ENCODE measurements at regions not wholly inside any gene's neighbourhood (a gene's known extent, or its start where the extent isn't known, plus 50 kb on each side); places are given as distances from the start of the nearest gene placed in this dataset.

DNA sequence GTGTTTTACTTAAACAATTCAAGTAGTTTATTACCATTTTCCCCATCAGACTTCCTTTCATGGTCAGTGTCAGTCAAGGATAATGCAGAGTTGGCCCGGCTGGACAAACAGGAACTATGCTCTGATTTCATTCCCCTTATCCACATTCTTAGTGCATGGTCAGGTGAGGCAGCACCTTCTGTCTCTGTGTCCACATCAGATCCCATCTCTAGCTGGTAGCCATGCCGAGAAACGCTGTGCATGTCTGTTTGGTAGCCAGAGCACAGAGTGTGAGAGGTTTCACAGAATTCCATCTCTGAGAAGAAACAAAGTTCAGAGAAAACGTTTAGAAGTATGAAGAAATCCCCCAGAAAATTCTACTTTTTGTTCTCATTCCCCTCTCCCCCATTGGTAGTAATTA is 423.7 kb upstream of the TEX13C start:
- Histone ChIP-seq H3K4me1 (ENCODE audit: control insufficient read depth in 2 of 2, insufficient read depth in 2 of 2, low read length in 2 of 2) (no peaks in the 10 kb centered on the region), H3K4me3 (ENCODE audit: low read length) (no peak overlapping the region), H3K27me3 (ENCODE audit: control insufficient read depth in 2 of 2, insufficient read depth in 2 of 2, low read length in 2 of 2) (no peaks in the 10 kb centered on the region), H3K9me3 (ENCODE audit: control insufficient read depth in 2 of 3, low read length in 3 of 3) (no peaks in the 10 kb centered on the region), H3K36me3 (ENCODE audit: control insufficient read depth in 2 of 3, insufficient read depth in 3 of 3, low read length in 3 of 3) (no peaks in the 10 kb centered on the region), H3K27ac (ENCODE audit: low read depth, low read length) (no peak overlapping the region)
- Mint-ChIP-seq H3K27me3 (peaks cover 0 to 5% (median 0%) of the 10 kb centered on the region in 5 donors), H3K9me3 (no peaks in the 10 kb centered on the region), H3K36me3 (no peaks in the 10 kb centered on the region), H3K27ac (no peak overlapping the region), H3K4me3 (no peak overlapping the region), H3K4me1 (no peaks in the 10 kb centered on the region)
- POLR2A ChIA-PET = no interaction called here
- DNase-seq = no peak
- no peak for ATAC-seq
- CTCF ChIA-PET = no interaction called here
- intact Hi-C loops (cut with micrococcal nuclease) = no loop called here

DNA sequence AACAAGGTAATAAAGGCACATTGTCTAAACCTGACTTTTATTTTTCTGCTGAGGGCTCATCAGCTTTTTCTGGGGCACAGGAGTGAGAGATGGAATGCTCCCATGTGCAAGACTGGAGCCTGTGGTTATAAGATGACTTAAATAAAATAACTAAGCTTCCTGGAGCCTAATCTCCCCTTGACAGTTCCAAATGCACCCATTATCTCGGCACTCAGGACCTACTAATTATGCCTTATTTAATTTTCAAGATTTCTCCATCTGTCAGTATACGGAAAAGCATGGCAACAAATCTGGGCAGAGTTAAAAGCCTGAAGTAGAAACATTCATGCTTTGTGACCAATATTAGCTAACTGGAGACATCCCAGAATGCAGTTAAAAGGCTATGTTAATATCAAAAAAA is 416.7 kb upstream of the TEX13C start:
- no peaks in the 10 kb centered on the region for H3K4me1 ChIP-seq (ENCODE audit: control insufficient read depth in 2 of 2, insufficient read depth in 2 of 2, low read length in 2 of 2)
- H3K27ac Mint-ChIP-seq = no peak overlapping the region
- H3K36me3 ChIP-seq (ENCODE audit: control insufficient read depth in 2 of 3, insufficient read depth in 3 of 3, low read length in 3 of 3) = no peaks in the 10 kb centered on the region
- ATAC-seq (no peak), DNase-seq (no peak)
- no peaks in the 10 kb centered on the region for H3K36me3 Mint-ChIP-seq
- H3K4me3 ChIP-seq (ENCODE audit: low read length) = no peak overlapping the region
- H3K4me3 Mint-ChIP-seq = no peak overlapping the region
- no peaks in the 10 kb centered on the region for H3K4me1 Mint-ChIP-seq
- intact Hi-C loops (cut with micrococcal nuclease) = no loop called here
- no peaks in the 10 kb centered on the region for H3K27me3 Mint-ChIP-seq
- H3K27me3 ChIP-seq (ENCODE audit: control insufficient read depth in 2 of 2, insufficient read depth in 2 of 2, low read length in 2 of 2) = no peaks in the 10 kb centered on the region
- no peaks in the 10 kb centered on the region for H3K9me3 ChIP-seq (ENCODE audit: control insufficient read depth in 2 of 3, low read length in 3 of 3)
- ChIA-PET POLR2A (no interaction called here), CTCF (no interaction called here)
- no peak overlapping the region for H3K27ac ChIP-seq (ENCODE audit: low read depth, low read length)
- peaks cover 0 to 6% (median 0%) of the 10 kb centered on the region in 11 donors for H3K9me3 Mint-ChIP-seq

DNA sequence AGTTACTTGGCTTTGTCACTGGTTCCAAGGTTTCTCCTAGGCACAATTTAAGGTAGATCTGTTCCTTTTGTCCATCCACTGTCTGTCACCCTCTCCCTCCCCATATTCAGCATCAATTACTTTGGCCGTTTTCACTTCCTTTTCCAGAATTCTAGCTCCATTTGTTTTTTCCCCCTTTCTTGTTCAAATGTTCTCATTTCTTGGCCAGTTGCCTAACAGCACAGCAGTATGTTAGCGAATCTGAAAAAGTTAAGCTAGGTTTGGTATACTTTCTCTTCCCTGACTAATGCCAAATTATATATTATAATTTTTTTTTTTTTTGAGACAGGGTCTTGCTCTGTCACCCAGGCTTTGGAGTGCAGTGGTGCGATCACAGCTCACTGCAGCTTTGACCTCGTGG is 409.1 kb upstream of the TEX13C start:
- Histone ChIP-seq H3K27ac (ENCODE audit: low read depth, low read length) (no peak overlapping the region), H3K4me3 (ENCODE audit: low read length) (no peak overlapping the region), H3K27me3 (ENCODE audit: control insufficient read depth in 2 of 2, insufficient read depth in 2 of 2, low read length in 2 of 2) (no peaks in the 10 kb centered on the region), H3K4me1 (ENCODE audit: control insufficient read depth in 2 of 2, insufficient read depth in 2 of 2, low read length in 2 of 2) (no peaks in the 10 kb centered on the region), H3K36me3 (ENCODE audit: control insufficient read depth in 2 of 3, insufficient read depth in 3 of 3, low read length in 3 of 3) (no peaks in the 10 kb centered on the region), H3K9me3 (ENCODE audit: control insufficient read depth in 2 of 3, low read length in 3 of 3) (no peaks in the 10 kb centered on the region)
- no peak overlapping the region for H3K4me3 Mint-ChIP-seq
- H3K27me3 Mint-ChIP-seq = no peaks in the 10 kb centered on the region
- ATAC-seq (no peak), DNase-seq (no peak)
- H3K4me1 Mint-ChIP-seq = no peaks in the 10 kb centered on the region
- intact Hi-C loops (cut with micrococcal nuclease) = no loop called here
- H3K9me3 Mint-ChIP-seq = peaks cover 0 to 6% (median 0%) of the 10 kb centered on the region in 11 donors
- POLR2A ChIA-PET = no interaction called here
- H3K27ac Mint-ChIP-seq = no peak overlapping the region
- CTCF ChIA-PET = no interaction called here
- H3K36me3 Mint-ChIP-seq = no peaks in the 10 kb centered on the region

DNA sequence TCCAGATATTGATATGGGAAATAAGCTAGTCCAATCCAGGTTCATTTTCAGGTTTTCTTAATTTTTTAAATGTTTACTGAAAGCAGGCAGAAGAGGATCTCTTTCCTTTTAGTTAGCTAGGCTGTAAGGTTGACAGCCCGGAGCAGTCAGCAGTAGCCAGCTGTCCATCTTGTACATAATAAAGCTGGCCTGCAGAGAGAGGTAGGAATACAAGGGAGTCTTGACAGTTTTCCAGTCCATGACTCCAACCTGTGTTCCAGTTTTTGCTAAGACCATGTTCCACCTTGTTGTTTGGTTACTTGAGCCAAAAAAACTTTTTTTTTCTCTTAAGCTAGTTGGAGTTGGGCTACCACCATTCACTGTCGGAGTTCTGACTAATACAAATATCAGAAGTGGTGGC is 402.7 kb upstream of the TEX13C start:
- H3K27me3 ChIP-seq (ENCODE audit: control insufficient read depth in 2 of 2, insufficient read depth in 2 of 2, low read length in 2 of 2) = no peaks in the 10 kb centered on the region
- ChIA-PET CTCF (no interaction called here), POLR2A (no interaction called here)
- Mint-ChIP-seq H3K9me3 (peaks cover 0 to 2% (median 0%) of the 10 kb centered on the region in 11 donors), H3K27ac (no peak overlapping the region), H3K4me3 (no peak overlapping the region), H3K4me1 (no peaks in the 10 kb centered on the region), H3K27me3 (peaks cover 0 to 4% (median 0%) of the 10 kb centered on the region in 5 donors), H3K36me3 (no peaks in the 10 kb centered on the region)
- intact Hi-C loops (cut with micrococcal nuclease) = no loop called here
- H3K4me3 ChIP-seq (ENCODE audit: low read length) = no peak overlapping the region
- ATAC-seq (no peak), DNase-seq (no peak)
- H3K27ac ChIP-seq (ENCODE audit: low read depth, low read length) = no peak overlapping the region
- H3K4me1 ChIP-seq (ENCODE audit: control insufficient read depth in 2 of 2, insufficient read depth in 2 of 2, low read length in 2 of 2) = no peaks in the 10 kb centered on the region
- H3K9me3 ChIP-seq (ENCODE audit: control insufficient read depth in 2 of 3, low read length in 3 of 3) = no peaks in the 10 kb centered on the region
- no peaks in the 10 kb centered on the region for H3K36me3 ChIP-seq (ENCODE audit: control insufficient read depth in 2 of 3, insufficient read depth in 3 of 3, low read length in 3 of 3)

DNA sequence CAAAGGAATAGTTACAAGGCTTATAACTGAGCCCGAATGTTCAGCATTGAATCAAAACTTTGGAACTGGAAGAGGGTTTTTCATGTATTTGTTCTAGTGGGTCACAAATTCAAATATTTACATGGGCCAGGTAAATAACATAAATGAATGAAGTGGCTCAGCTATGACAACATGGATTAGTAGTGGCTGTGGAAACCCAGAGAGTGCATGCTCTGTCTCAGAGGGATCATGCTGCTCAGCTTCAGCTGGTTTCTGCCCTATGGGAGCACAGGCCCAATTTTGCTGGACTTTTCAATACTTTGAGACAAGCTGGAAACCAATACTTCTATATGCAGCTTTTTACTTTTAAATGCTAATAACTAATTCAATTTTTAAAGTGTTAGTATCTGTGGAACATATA is 394.0 kb upstream of the TEX13C start:
- Histone ChIP-seq H3K4me3 (ENCODE audit: low read length) (no peak overlapping the region), H3K36me3 (ENCODE audit: control insufficient read depth in 2 of 3, insufficient read depth in 3 of 3, low read length in 3 of 3) (no peaks in the 10 kb centered on the region), H3K4me1 (ENCODE audit: control insufficient read depth in 2 of 2, insufficient read depth in 2 of 2, low read length in 2 of 2) (no peaks in the 10 kb centered on the region), H3K27ac (ENCODE audit: low read depth, low read length) (no peak overlapping the region), H3K27me3 (ENCODE audit: control insufficient read depth in 2 of 2, insufficient read depth in 2 of 2, low read length in 2 of 2) (no peaks in the 10 kb centered on the region), H3K9me3 (ENCODE audit: control insufficient read depth in 2 of 3, low read length in 3 of 3) (no peaks in the 10 kb centered on the region)
- no peaks in the 10 kb centered on the region for H3K36me3 Mint-ChIP-seq
- intact Hi-C loops (cut with micrococcal nuclease) = no loop called here
- no peak overlapping the region for H3K4me3 Mint-ChIP-seq
- DNase-seq (no peak), ATAC-seq (no peak)
- H3K27me3 Mint-ChIP-seq = peaks cover 0 to 5% (median 0%) of the 10 kb centered on the region in 5 donors
- CTCF ChIA-PET = no interaction called here
- H3K27ac Mint-ChIP-seq = no peak overlapping the region
- no peaks in the 10 kb centered on the region for H3K4me1 Mint-ChIP-seq
- POLR2A ChIA-PET = no interaction called here
- no peaks in the 10 kb centered on the region for H3K9me3 Mint-ChIP-seq

DNA sequence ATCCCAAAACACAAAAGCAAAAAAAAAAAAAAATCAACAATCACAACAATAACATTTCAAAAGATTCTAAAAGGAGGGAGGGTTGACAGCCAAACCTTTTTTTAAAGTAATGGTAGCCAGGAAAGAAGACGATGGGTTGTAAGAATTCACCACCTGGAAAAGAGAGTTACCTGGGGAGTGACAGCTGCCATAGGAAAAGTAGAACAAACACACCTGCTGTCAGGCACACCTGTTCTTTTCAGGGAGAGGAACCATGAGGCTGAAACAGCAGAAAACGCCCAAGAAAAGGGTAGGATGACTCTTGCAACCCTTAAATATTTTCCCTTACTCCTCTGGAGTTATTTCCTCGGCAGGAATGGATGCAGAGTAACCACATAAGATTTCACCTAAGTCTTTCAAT is 388.4 kb upstream of the TEX13C start:
- no peak overlapping the region for H3K4me3 Mint-ChIP-seq
- peaks cover 0 to 2% (median 0%) of the 10 kb centered on the region in 11 donors for H3K9me3 Mint-ChIP-seq
- H3K36me3 Mint-ChIP-seq = no peaks in the 10 kb centered on the region
- ChIA-PET POLR2A (no interaction called here), CTCF (no interaction called here)
- Histone ChIP-seq H3K36me3 (ENCODE audit: control insufficient read depth in 2 of 3, insufficient read depth in 3 of 3, low read length in 3 of 3) (no peaks in the 10 kb centered on the region), H3K27me3 (ENCODE audit: control insufficient read depth in 2 of 2, insufficient read depth in 2 of 2, low read length in 2 of 2) (no peaks in the 10 kb centered on the region), H3K4me3 (ENCODE audit: low read length) (no peak overlapping the region), H3K4me1 (ENCODE audit: control insufficient read depth in 2 of 2, insufficient read depth in 2 of 2, low read length in 2 of 2) (no peaks in the 10 kb centered on the region), H3K9me3 (ENCODE audit: control insufficient read depth in 2 of 3, low read length in 3 of 3) (no peaks in the 10 kb centered on the region), H3K27ac (ENCODE audit: low read depth, low read length) (no peak overlapping the region)
- peaks cover 0 to 1% (median 0%) of the 10 kb centered on the region in 7 donors for H3K4me1 Mint-ChIP-seq
- no peaks in the 10 kb centered on the region for H3K27me3 Mint-ChIP-seq
- DNase-seq = no peak
- no peak overlapping the region for H3K27ac Mint-ChIP-seq
- intact Hi-C loops (cut with micrococcal nuclease) = no loop called here
- ATAC-seq = no peak

DNA sequence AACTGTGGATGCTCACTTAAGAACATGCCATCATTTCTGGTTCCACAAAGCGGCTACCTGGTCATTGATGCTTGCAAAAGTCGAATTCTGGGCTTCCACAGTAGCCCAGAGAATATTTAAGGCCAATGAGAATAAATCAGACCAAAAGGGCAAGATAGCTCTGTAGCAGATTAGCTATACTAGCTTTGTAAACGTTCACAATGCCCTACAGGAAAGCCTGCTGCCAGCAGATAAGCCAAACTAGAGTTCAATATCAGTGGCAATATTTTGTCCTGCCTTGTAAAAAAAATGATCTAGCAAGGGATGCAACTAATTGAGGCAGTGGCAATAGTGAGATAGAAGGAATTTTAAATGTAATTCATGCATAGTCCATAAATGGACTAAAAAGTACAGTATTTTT is 387.7 kb upstream of the TEX13C start:
- H3K4me3 ChIP-seq (ENCODE audit: low read length) = no peak overlapping the region
- no peak overlapping the region for H3K27ac ChIP-seq (ENCODE audit: low read depth, low read length)
- POLR2A ChIA-PET = no interaction called here
- DNase-seq (no peak), ATAC-seq (no peak)
- no peaks in the 10 kb centered on the region for H3K4me1 ChIP-seq (ENCODE audit: control insufficient read depth in 2 of 2, insufficient read depth in 2 of 2, low read length in 2 of 2)
- H3K27me3 ChIP-seq (ENCODE audit: control insufficient read depth in 2 of 2, insufficient read depth in 2 of 2, low read length in 2 of 2) = no peaks in the 10 kb centered on the region
- intact Hi-C loops (cut with micrococcal nuclease) = no loop called here
- H3K36me3 Mint-ChIP-seq = no peaks in the 10 kb centered on the region
- peaks cover 0 to 2% (median 0%) of the 10 kb centered on the region in 7 donors for H3K4me1 Mint-ChIP-seq
- no peaks in the 10 kb centered on the region for H3K27me3 Mint-ChIP-seq
- no peaks in the 10 kb centered on the region for H3K36me3 ChIP-seq (ENCODE audit: control insufficient read depth in 2 of 3, insufficient read depth in 3 of 3, low read length in 3 of 3)
- no peak overlapping the region for H3K27ac Mint-ChIP-seq
- H3K9me3 ChIP-seq (ENCODE audit: control insufficient read depth in 2 of 3, low read length in 3 of 3) = no peaks in the 10 kb centered on the region
- CTCF ChIA-PET = no interaction called here
- H3K4me3 Mint-ChIP-seq = no peak overlapping the region
- H3K9me3 Mint-ChIP-seq = peaks cover 0 to 2% (median 0%) of the 10 kb centered on the region in 11 donors
